ENCODE measurements at regions not wholly inside any gene's neighbourhood (a gene's known extent, or its start where the extent isn't known, plus 50 kb on each side); places are given as distances from the start of the nearest gene placed in this dataset.

GRCh38 chr2:240328526-240328925 lies 106.9 kb upstream of the GPC1 start:
- TF ChIP-seq CTCF (IDR thresholded peaks at IDR 0.05) (no peak), EZH2phosphoT487 (IDR thresholded peaks at IDR 0.05) (no peak)
